ENCODE measurements at regions not wholly inside any gene's neighbourhood (a gene's known extent, or its start where the extent isn't known, plus 50 kb on each side); places are given as distances from the start of the nearest gene placed in this dataset.

DNA sequence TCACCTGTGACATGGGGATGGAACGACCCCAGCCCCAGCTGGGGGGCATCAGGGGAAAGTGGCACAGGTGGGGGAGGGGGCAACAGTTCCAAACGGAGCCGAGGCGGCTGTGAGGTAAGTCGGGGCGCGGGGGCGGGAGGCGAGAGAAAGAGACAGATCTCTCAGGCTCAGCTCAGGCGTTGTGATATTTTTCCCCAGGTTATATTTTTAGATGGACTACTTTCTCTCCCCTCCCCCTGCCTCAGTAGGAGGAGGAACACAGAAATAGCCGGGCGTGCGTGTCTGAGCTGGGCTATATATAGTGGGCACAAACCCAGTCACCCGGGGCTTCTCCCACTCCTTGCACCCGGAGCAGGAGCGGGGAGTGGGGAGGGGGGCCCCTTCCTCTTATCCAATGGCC, 91.0 kb upstream of the LINGO1 start:
- no peak for DNase-seq (ENCODE audit: low read depth)
- no peak overlapping the region for H3K4me3 ChIP-seq (ENCODE audit: low read depth, low read length)

DNA sequence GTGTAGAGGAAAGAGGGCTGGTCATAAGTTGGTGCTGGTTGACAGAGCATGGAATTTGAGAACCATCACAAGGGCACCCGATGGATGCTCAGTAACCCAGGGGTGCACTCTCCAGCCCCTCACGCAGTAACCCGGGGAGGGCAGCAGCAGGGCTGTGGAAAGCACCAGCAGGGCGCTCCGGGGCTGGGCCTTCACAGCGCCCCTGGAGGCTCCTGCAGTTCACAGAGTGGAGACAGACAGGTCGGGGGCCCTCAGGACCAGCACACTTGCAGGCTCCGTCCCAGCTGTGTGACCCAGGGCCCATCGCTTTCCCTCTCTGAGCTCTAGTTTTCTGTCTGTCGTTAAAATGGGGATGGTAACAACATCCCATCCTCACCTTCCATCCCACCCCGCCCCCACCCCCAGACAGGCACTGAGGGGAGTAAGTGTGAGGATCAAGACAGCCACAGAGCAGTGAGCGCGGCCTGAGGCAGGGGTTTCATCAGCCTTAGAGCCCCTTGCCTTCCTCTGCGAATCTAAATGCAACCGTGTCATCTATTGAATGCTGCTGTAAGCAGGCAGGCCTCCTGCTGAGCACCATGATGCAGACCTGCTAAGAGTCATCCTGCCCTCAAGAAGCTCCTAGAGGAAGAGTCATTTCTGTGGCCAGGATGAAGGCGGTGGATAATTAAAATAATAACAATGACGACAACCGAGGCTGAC, 90.2 kb upstream of the LINGO1 start:
- no peak overlapping the region for H3K4me3 ChIP-seq (ENCODE audit: low read depth, low read length)
- TF ChIP-seq, protein P1, sequence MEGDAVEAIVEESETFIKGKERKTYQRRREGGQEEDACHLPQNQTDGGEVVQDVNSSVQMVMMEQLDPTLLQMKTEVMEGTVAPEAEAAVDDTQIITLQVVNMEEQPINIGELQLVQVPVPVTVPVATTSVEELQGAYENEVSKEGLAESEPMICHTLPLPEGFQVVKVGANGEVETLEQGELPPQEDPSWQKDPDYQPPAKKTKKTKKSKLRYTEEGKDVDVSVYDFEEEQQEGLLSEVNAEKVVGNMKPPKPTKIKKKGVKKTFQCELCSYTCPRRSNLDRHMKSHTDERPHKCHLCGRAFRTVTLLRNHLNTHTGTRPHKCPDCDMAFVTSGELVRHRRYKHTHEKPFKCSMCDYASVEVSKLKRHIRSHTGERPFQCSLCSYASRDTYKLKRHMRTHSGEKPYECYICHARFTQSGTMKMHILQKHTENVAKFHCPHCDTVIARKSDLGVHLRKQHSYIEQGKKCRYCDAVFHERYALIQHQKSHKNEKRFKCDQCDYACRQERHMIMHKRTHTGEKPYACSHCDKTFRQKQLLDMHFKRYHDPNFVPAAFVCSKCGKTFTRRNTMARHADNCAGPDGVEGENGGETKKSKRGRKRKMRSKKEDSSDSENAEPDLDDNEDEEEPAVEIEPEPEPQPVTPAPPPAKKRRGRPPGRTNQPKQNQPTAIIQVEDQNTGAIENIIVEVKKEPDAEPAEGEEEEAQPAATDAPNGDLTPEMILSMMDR (IDR thresholded peaks at IDR 0.05; ENCODE audit: insufficient read depth, low read depth, low read length, missing control alignments) = no peak
- DNase-seq (ENCODE audit: low read depth) = no peak

More for the DNA sequence above, 91.0 kb upstream of the LINGO1 start:
- TF ChIP-seq, protein P1 (IDR thresholded peaks at IDR 0.05; ENCODE audit: insufficient read depth, low read depth, low read length, missing control alignments) = no peak

DNA sequence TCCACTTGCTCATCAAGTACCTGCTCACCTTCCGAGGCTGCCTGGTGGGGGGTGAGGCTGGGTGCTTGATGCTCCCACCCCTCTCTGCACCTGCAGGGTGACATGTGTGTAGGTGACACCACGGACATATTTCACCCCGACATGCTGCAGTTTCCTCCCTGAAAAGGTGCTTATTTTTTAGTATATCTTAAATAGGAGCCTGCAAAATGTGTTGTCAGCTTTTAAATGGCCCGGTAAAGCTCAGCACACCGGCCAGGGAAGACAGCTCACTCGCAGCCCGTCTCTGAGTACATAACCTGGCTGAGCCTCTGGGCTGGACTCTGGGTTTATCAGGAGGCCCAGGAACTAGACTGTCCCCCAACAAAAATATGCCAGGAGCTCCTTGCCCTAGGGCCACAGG, 89.3 kb upstream of the LINGO1 start:
- DNase-seq (ENCODE audit: low read depth) = no peak
- H3K4me3 ChIP-seq (ENCODE audit: low read depth, low read length) = no peak overlapping the region
- TF ChIP-seq, protein P1 (IDR thresholded peaks at IDR 0.05; ENCODE audit: insufficient read depth, low read depth, low read length, missing control alignments) = no peak

DNA sequence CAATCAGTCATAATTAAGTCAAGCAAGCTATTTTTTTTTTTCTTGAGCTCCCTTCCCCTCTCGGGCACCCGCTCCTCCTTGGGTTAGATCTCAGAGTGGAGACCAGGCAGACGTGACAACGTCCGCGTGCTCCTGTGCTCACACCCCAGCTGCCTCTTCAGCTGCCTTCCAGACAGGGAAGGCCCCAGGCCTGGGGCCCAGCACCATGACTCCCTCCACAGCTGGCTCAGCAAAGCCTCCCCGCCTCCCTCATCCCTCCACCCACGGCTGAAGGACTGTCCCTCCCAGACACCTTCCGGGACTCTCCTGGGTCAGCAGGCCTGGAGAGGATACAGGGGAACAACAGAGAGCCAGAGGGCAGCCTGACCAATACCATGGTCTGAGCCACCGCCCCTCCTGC, 87.9 kb upstream of the LINGO1 start:
- TF ChIP-seq, protein P1 (IDR thresholded peaks at IDR 0.05; ENCODE audit: insufficient read depth, low read depth, low read length, missing control alignments) = no peak
- H3K4me3 ChIP-seq (ENCODE audit: low read depth, low read length) = no peak overlapping the region
- DNase-seq (ENCODE audit: low read depth) = no peak

DNA sequence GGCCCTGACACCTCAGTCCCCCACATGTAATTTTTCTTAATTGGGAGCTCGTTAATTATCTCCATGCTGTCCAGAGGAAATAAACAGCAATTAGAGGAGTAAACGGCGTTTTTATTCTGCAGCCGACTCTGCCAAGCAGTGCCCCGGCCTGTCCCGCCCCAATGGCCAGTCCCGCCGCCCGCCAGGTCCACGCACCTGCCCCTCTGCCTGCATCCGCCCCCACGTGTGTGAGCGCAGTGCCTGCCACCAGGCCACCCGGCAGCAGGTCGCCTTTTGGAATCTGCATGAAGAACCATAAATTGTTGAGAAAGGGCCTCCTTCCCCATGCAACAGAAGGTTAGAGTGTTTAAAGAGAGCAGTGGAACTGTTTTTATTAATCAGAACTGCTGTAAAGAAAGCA, 87.5 kb upstream of the LINGO1 start:
- H3K4me3 ChIP-seq (ENCODE audit: low read depth, low read length) = no peak overlapping the region
- DNase-seq (ENCODE audit: low read depth) = no peak

DNA sequence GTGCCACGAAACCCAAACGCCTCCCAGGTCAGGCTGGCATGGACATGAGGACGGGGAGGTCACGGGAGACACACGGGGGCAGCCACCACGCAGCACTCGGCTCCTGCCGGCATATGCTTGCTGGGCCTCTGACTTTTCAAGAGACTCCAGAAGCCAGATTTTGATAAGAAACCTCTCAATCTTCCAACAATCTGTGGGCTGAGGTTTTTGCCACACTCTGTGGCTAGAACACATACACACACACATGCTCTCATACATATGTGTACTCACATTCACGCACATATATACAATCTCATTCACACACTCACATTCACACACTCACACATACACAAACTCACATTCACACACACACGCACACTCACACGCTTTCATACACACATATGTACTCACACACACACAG, 86.7 kb upstream of the LINGO1 start:
- no peak overlapping the region for H3K4me3 ChIP-seq (ENCODE audit: low read depth, low read length)
- TF ChIP-seq, protein P1 (IDR thresholded peaks at IDR 0.05; ENCODE audit: insufficient read depth, low read depth, low read length, missing control alignments) = no peak
- no peak for DNase-seq (ENCODE audit: low read depth)

More for the DNA sequence above, 87.5 kb upstream of the LINGO1 start:
- TF ChIP-seq, protein P1 (IDR thresholded peaks at IDR 0.05; ENCODE audit: insufficient read depth, low read depth, low read length, missing control alignments) = no peak

Data from GM12865 (cell line).